ENCODE measurements at regions not wholly inside any gene's neighbourhood (a gene's known extent, or its start where the extent isn't known, plus 50 kb on each side); places are given as distances from the start of the nearest gene placed in this dataset.
A peak's percentile ranks its signal among the peaks of the same experiment; 100 is the strongest.

- H3K4me3 ChIP-seq (ENCODE audit: low read length), result no peak overlapping the region
- TF ChIP-seq CTCF (conservative IDR thresholded peaks at IDR 0.05; ENCODE audit: low read depth, low read length), result peak; percentile 95
- DNase-seq (ENCODE audit: low read depth), result peak; percentile 34
Measured at GRCh38 chr5:42889311-42889933, 77.7 kb upstream of the SELENOP start.

- H3K4me3 ChIP-seq (ENCODE audit: low read length), result no peak overlapping the region
- no peak for TF ChIP-seq CTCF (conservative IDR thresholded peaks at IDR 0.05; ENCODE audit: low read depth, low read length)
- no peak for DNase-seq (ENCODE audit: low read depth)
Measured at GRCh38 chr5:42888771-42889170, 77.1 kb upstream of the SELENOP start.

- DNase-seq (ENCODE audit: low read depth), result no peak
- no peak for TF ChIP-seq CTCF (conservative IDR thresholded peaks at IDR 0.05; ENCODE audit: low read depth, low read length)
- H3K4me3 ChIP-seq (ENCODE audit: low read length), result no peak overlapping the region
Measured at GRCh38 chr5:42887575-42887974, 75.9 kb upstream of the SELENOP start.

GRCh38 chr5:42887097-42887496 lies 75.4 kb upstream of the SELENOP start:
- no peak for TF ChIP-seq CTCF (conservative IDR thresholded peaks at IDR 0.05; ENCODE audit: low read depth, low read length)
- H3K4me3 ChIP-seq (ENCODE audit: low read length), result no peak overlapping the region
- DNase-seq (ENCODE audit: low read depth), result no peak

GRCh38 chr5:42886635-42887034 lies 74.9 kb upstream of the SELENOP start:
- H3K4me3 ChIP-seq (ENCODE audit: low read length), result no peak overlapping the region
- DNase-seq (ENCODE audit: low read depth), result no peak
- TF ChIP-seq CTCF (conservative IDR thresholded peaks at IDR 0.05; ENCODE audit: low read depth, low read length), result no peak

GRCh38 chr5:42884326-42884725 lies 72.6 kb upstream of the SELENOP start:
- H3K4me3 ChIP-seq (ENCODE audit: low read length), result no peak overlapping the region
- DNase-seq (ENCODE audit: low read depth), result no peak
- no peak for TF ChIP-seq CTCF (conservative IDR thresholded peaks at IDR 0.05; ENCODE audit: low read depth, low read length)

GRCh38 chr5:42881416-42882117 lies 69.9 kb upstream of the SELENOP start:
- no peak for DNase-seq (ENCODE audit: low read depth)
- H3K4me3 ChIP-seq (ENCODE audit: low read length), result no peak overlapping the region
- TF ChIP-seq CTCF (conservative IDR thresholded peaks at IDR 0.05; ENCODE audit: low read depth, low read length), result no peak
